GM21737 (cell line): ENCODE measurements at regions not wholly inside any gene's neighbourhood (a gene's known extent, or its start where the extent isn't known, plus 50 kb on each side); places are given as distances from the start of the nearest gene placed in this dataset.

ENCODE experiments used
- ATAC-seq: cut with Tn5 transposase; IDR thresholded peaks from one replicate; pipeline ENCODE4 v1.9.1; 2021; ENCODE audit warnings: mild to moderate bottlenecking, moderate library complexity; ENCODE audit not compliant: unreplicated experiment

- ATAC-seq: no peak
Observed at GRCh38 chr2:204264621-204265140, 280.6 kb upstream of the PARD3B start.

- ATAC-seq: no peak
Observed at GRCh38 chr2:204265681-204266181, 279.5 kb upstream of the PARD3B start.

GRCh38 chr2:204268458-204268857 lies 276.8 kb upstream of the PARD3B start:
- no peak for ATAC-seq

- ATAC-seq: no peak
Observed at GRCh38 chr2:204268971-204269370, 276.3 kb upstream of the PARD3B start.

GRCh38 chr2:204272089-204272488 lies 273.2 kb upstream of the PARD3B start:
- ATAC-seq: no peak

GRCh38 chr2:204272610-204273287 lies 272.5 kb upstream of the PARD3B start:
- no peak for ATAC-seq

- no peak for ATAC-seq
Observed at GRCh38 chr2:204274429-204274828, 270.8 kb upstream of the PARD3B start.

- no peak for ATAC-seq
Observed at GRCh38 chr2:204274991-204275390, 270.3 kb upstream of the PARD3B start.

- no peak for ATAC-seq
Observed at GRCh38 chr2:204277226-204277625, 268.0 kb upstream of the PARD3B start.

GRCh38 chr2:204278454-204278853 lies 266.8 kb upstream of the PARD3B start:
- ATAC-seq: no peak

- ATAC-seq: no peak
Observed at GRCh38 chr2:204279819-204280218, 265.5 kb upstream of the PARD3B start.

- no peak for ATAC-seq
Observed at GRCh38 chr2:204280262-204280668, 265.0 kb upstream of the PARD3B start.

GRCh38 chr2:204282081-204282480 lies 263.2 kb upstream of the PARD3B start:
- no peak for ATAC-seq

GRCh38 chr2:204282525-204282924 lies 262.8 kb upstream of the PARD3B start:
- no peak for ATAC-seq

- no peak for ATAC-seq
Observed at GRCh38 chr2:204289066-204289465, 256.2 kb upstream of the PARD3B start.

GRCh38 chr2:204292439-204292838 lies 252.8 kb upstream of the PARD3B start:
- no peak for ATAC-seq

GRCh38 chr2:204293884-204294747 lies 251.2 kb upstream of the PARD3B start:
- no peak for ATAC-seq

- ATAC-seq: no peak
Observed at GRCh38 chr2:204298404-204298803, 246.9 kb upstream of the PARD3B start.

- no peak for ATAC-seq
Observed at GRCh38 chr2:204299766-204300165, 245.5 kb upstream of the PARD3B start.

- ATAC-seq: no peak
Observed at GRCh38 chr2:204306667-204307066, 238.6 kb upstream of the PARD3B start.

GRCh38 chr2:204312105-204312504 lies 233.2 kb upstream of the PARD3B start:
- no peak for ATAC-seq

GRCh38 chr2:204313256-204313655 lies 232.0 kb upstream of the PARD3B start:
- ATAC-seq: no peak
